Mesothelial cell of epicardium (in vitro differentiated cells): ENCODE measurements at regions not wholly inside any gene's neighbourhood (a gene's known extent, or its start where the extent isn't known, plus 50 kb on each side); places are given as distances from the start of the nearest gene placed in this dataset.

Experiments used
- DNase-seq, 2 experiments: peaks; one replicate each; pipeline ENCODE4 v3.0.0; 2021; ENCODE audit warnings: low spot score in 2 of 2; ENCODE audit not compliant: unreplicated experiment in 2 of 2
- H3K27ac Mint-ChIP-seq: 2 replicates; pipeline ENCODE4 v1.8.0; 2021; ENCODE audit warnings: mixed read lengths
- H3K27me3 Mint-ChIP-seq: 2 replicates; pipeline ENCODE4 v1.8.0; 2021; ENCODE audit warnings: low read depth, mixed read lengths
- H3K36me3 Mint-ChIP-seq: 2 replicates; pipeline ENCODE4 v1.8.0; 2021; ENCODE audit warnings: mixed read lengths
- H3K4me1 Mint-ChIP-seq: 2 replicates; pipeline ENCODE4 v1.8.0; 2021; ENCODE audit warnings: mixed read lengths
- H3K4me3 Mint-ChIP-seq: 2 replicates; pipeline ENCODE4 v1.8.0; 2021; ENCODE audit warnings: mild to moderate bottlenecking, moderate library complexity, mixed read lengths
- H3K9me3 Mint-ChIP-seq: 2 replicates; pipeline ENCODE4 v1.8.0; 2021; ENCODE audit warnings: mixed read lengths
- TF ChIP-seq, protein P1 (sequence below): fragments of 200-600 bp; sonication (generic); IDR thresholded peaks from one replicate; pipeline ENCODE4 v1.5.0; 2021; ENCODE audit warnings: antibody characterized with exemption; ENCODE audit not compliant: unreplicated experiment

DNA sequence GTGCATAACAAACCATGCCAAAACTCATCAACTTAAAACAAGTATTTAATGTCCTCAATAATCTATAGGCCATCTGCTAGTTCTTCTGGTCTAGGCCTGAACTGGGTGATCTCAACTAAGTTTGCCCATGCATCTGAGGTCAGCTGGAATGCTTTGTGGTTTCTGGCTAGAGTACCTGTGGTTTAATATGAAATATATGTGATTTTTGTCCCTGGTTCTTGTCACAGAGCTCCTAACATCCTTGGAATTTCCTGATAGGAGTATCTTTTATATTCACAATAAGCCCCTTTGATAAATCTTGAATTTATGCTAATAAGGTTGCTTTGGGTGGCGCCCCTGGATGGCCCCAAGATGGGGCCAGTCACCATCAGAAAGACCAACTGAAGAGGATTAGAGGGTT, 535.9 kb downstream of the DNAH5 start:
- TF ChIP-seq, protein P1, sequence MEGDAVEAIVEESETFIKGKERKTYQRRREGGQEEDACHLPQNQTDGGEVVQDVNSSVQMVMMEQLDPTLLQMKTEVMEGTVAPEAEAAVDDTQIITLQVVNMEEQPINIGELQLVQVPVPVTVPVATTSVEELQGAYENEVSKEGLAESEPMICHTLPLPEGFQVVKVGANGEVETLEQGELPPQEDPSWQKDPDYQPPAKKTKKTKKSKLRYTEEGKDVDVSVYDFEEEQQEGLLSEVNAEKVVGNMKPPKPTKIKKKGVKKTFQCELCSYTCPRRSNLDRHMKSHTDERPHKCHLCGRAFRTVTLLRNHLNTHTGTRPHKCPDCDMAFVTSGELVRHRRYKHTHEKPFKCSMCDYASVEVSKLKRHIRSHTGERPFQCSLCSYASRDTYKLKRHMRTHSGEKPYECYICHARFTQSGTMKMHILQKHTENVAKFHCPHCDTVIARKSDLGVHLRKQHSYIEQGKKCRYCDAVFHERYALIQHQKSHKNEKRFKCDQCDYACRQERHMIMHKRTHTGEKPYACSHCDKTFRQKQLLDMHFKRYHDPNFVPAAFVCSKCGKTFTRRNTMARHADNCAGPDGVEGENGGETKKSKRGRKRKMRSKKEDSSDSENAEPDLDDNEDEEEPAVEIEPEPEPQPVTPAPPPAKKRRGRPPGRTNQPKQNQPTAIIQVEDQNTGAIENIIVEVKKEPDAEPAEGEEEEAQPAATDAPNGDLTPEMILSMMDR = no peak
- Mint-ChIP-seq H3K36me3 (no peaks in the 10 kb centered on the region), H3K4me1 (no peaks in the 10 kb centered on the region), H3K9me3 (no peaks in the 10 kb centered on the region), H3K27ac (no peak overlapping the region), H3K27me3 (no peaks in the 10 kb centered on the region), H3K4me3 (no peak overlapping the region)
- no peak for DNase-seq

DNA sequence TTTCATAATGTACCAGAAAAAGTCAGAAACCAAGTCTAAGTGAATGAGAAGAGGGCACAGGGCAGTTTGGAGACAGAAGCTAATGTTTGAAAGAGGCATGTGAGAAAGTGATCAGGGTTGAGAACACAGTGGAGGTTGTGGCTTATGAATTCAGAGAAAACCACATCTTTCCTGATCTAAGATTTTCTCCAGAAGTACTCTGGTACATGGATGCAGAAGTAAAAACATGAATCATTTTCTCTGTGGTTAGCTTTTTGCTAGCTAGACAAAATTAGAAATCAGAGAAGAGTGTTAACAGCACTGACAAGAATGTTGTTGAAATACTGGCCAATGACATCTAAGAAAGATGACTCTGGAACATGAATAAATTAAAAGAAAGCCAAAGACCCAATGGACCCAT, 541.1 kb downstream of the DNAH5 start:
- Mint-ChIP-seq H3K27ac (no peak overlapping the region), H3K9me3 (no peaks in the 10 kb centered on the region), H3K27me3 (peaks cover 7% of the 10 kb centered on the region), H3K36me3 (no peaks in the 10 kb centered on the region), H3K4me3 (no peak overlapping the region), H3K4me1 (no peaks in the 10 kb centered on the region)
- TF ChIP-seq, protein P1 = no peak
- DNase-seq = no peak

DNA sequence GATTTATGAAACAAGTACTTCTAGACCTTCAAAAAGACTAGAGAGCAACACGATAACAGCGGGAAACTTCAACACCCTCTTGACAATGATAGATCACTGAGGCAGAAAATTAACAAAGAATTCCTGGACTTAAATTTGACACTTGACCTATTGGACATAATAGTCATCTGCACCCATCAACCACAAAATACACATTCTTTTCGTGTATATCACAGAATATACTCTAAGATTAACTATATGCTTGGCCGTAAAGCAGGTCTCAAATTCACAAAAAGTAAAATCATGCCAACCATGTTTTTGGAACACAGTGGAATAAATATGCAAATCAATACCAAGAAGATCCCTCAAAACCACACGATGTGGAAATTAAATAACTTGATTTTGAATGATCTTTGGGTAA, 559.4 kb downstream of the DNAH5 start:
- Mint-ChIP-seq H3K27me3 (no peaks in the 10 kb centered on the region), H3K9me3 (peaks cover 39% of the 10 kb centered on the region), H3K27ac (no peak overlapping the region), H3K4me1 (no peaks in the 10 kb centered on the region), H3K36me3 (no peaks in the 10 kb centered on the region), H3K4me3 (no peak overlapping the region)
- DNase-seq = no peak
- TF ChIP-seq, protein P1 = no peak

DNA sequence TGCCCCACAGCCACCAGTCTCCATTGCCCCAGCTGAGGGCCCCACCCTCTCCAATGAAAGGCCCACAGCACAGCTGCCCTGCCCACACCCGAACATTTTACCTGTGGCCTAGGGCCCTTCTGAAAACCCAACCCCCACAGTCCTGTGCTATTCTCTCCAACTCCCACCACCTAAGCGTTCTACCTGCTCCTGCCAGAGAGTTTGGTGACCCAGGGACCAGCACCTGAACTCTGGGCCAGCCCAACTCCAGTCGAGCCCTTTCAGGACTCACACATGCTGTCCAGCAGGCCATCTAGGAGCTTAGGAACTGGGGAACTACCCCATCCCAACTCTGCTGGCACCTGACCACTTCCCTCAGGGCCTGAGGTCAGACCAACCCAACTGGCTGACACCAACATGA, 562.3 kb downstream of the DNAH5 start:
- no peak overlapping the region for H3K4me3 Mint-ChIP-seq
- TF ChIP-seq, protein P1 = no peak
- no peaks in the 10 kb centered on the region for H3K4me1 Mint-ChIP-seq
- H3K27ac Mint-ChIP-seq = no peak overlapping the region
- H3K27me3 Mint-ChIP-seq = no peaks in the 10 kb centered on the region
- DNase-seq = no peak
- H3K9me3 Mint-ChIP-seq = peaks cover 28% of the 10 kb centered on the region
- H3K36me3 Mint-ChIP-seq = no peaks in the 10 kb centered on the region

DNA sequence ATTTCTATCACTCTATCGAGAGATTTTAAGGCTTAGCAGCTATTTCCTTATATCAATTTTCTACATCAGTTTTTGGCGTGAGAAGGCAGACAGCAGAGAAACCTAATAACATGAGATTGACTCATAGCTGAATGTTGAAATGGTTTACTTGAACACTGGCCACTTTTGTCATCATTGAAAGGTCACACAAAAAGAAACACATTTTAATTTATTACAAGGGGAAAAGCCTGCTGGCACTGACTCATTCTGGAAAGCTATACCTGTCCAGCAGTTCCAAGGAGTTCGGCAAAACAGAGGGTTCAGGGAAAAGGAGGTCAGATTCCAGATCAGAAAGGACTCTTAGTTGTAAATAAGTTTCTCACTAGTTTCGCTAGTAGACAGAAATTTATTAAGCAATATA, 566.4 kb downstream of the DNAH5 start:
- DNase-seq = no peak
- Mint-ChIP-seq H3K4me3 (no peak overlapping the region), H3K27me3 (no peaks in the 10 kb centered on the region), H3K36me3 (no peaks in the 10 kb centered on the region), H3K9me3 (no peaks in the 10 kb centered on the region), H3K4me1 (no peaks in the 10 kb centered on the region), H3K27ac (no peak overlapping the region)
- TF ChIP-seq, protein P1 = no peak

DNA sequence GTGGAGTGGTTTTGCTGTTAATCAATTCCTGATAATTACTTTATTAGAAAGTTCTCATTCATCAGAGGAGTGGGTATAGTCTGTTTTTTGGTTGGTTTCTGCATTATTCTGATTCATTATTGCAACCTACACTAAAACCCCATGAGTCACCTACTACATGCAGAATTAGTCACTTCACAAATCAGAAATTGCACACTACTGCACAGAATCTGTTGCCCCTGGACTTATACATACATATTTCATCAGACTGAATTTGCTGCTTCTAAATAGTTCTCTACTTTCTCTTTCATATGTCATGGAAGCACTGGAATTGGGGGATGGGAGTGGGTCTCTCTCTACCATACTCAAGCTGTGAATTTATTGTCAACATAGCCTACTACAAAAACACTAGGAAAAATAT, 585.1 kb downstream of the DNAH5 start:
- no peaks in the 10 kb centered on the region for H3K9me3 Mint-ChIP-seq
- no peaks in the 10 kb centered on the region for H3K36me3 Mint-ChIP-seq
- H3K4me3 Mint-ChIP-seq = no peak overlapping the region
- H3K27me3 Mint-ChIP-seq = peaks cover 2% of the 10 kb centered on the region
- no peak for DNase-seq
- TF ChIP-seq, protein P1 = no peak
- no peaks in the 10 kb centered on the region for H3K4me1 Mint-ChIP-seq
- no peak overlapping the region for H3K27ac Mint-ChIP-seq
